ENCODE measurements at regions not wholly inside any gene's neighbourhood (a gene's known extent, or its start where the extent isn't known, plus 50 kb on each side); places are given as distances from the start of the nearest gene placed in this dataset.

GRCh38 chrX:39497702-39498265 is 600.0 kb downstream of the BCOR start:
- TF ChIP-seq YY1 (IDR thresholded peaks at IDR 0.05; ENCODE audit: borderline replicate concordance in 1 of 3, control insufficient read depth in 1 of 3, extremely low read depth in 1 of 3, insufficient read depth in 3 of 3, insufficient read length in 1 of 3, insufficient replicate concordance in 2 of 3, low read depth in 1 of 3, low read length in 2 of 3) (no peak), FOXJ3 (CRISPR knock-in tag; IDR thresholded peaks at IDR 0.05) (no peak), SREBF2 (CRISPR knock-in tag; IDR thresholded peaks at IDR 0.05) (no peak), ZBTB8A (IDR thresholded peaks at IDR 0.05; ENCODE audit: partially characterized antibody) (no peak), POLR2A (conservative IDR thresholded peaks at IDR 0.05) (no peak), REST (IDR thresholded peaks at IDR 0.05; ENCODE audit: borderline replicate concordance) (no peak), REST (CRISPR knock-in tag; IDR thresholded peaks at IDR 0.05; ENCODE audit: low read depth) (no peak), ZBTB49 (CRISPR knock-in tag; IDR thresholded peaks at IDR 0.05; ENCODE audit: borderline replicate concordance) (no peak), EP300 (IDR thresholded peaks at IDR 0.05; ENCODE audit: low read length) (no peak), ZNF140 (CRISPR knock-in tag; IDR thresholded peaks at IDR 0.05) (no peak), SNIP1 (IDR thresholded peaks at IDR 0.05; ENCODE audit: low read depth) (no peak)
